Liver (tissue), 8 donors: ENCODE measurements at regions not wholly inside any gene's neighbourhood (a gene's known extent, or its start where the extent isn't known, plus 50 kb on each side); places are given as distances from the start of the nearest gene placed in this dataset.

Experiments used
- DNase-seq: peaks from one replicate; pipeline ENCODE4 v3.0.0-alpha.2; 2017; ENCODE audit warnings: low spot score
- H3K27ac ChIP-seq, 2 donors: one replicate each; pipeline ENCODE4 v1.7.0; 2013; ENCODE audit warnings: inconsistent platforms in 2 of 2, low read length in 2 of 2, control low read depth in 1 of 2, low read depth in 1 of 2, mild to moderate bottlenecking in 1 of 2
- H3K27me3 ChIP-seq, 4 donors: one replicate each; pipeline versions ENCODE4 v1.6.1 to v1.7.0; 2013; ENCODE audit warnings: low read length in 3 of 4, inconsistent platforms in 1 of 4, mild to moderate bottlenecking in 1 of 4, moderate library complexity in 1 of 4; ENCODE audit not compliant: control insufficient read depth in 4 of 4, insufficient read depth in 4 of 4
- H3K36me3 ChIP-seq, 4 donors: one replicate each; pipeline versions ENCODE4 v1.6.1 to v1.7.0; 2013; ENCODE audit warnings: low read length in 3 of 4, mild to moderate bottlenecking in 3 of 4, low read depth in 1 of 4, moderate library complexity in 1 of 4; ENCODE audit not compliant: control insufficient read depth in 4 of 4, insufficient read depth in 3 of 4
- H3K4me1 ChIP-seq, 4 donors: one replicate each; pipeline versions ENCODE4 v1.6.1 to v1.7.0; 2013; ENCODE audit warnings: low read length in 3 of 4, mild to moderate bottlenecking in 3 of 4, moderate library complexity in 1 of 4; ENCODE audit not compliant: control insufficient read depth in 4 of 4, insufficient read depth in 4 of 4
- H3K4me3 ChIP-seq, 3 donors: one replicate each; pipeline versions ENCODE4 v1.6.1 to v1.7.0; 2013; ENCODE audit warnings: low read length in 3 of 3, control low read depth in 1 of 3, low read depth in 1 of 3, mild to moderate bottlenecking in 1 of 3
- H3K9ac ChIP-seq, 2 donors: one replicate each; pipeline ENCODE4 v1.7.0; 2013; ENCODE audit warnings: low read length in 2 of 2, mild to moderate bottlenecking in 2 of 2, moderate library complexity in 2 of 2, control low read depth in 1 of 2, low read depth in 1 of 2
- H3K9me3 ChIP-seq, 4 donors: one replicate each; pipeline versions ENCODE4 v1.6.1 to v1.7.0; 2013; ENCODE audit warnings: low read length in 3 of 4; ENCODE audit not compliant: control insufficient read depth in 4 of 4
- EGR1 ChIP-seq, 2 donors: IDR thresholded peaks; 2 replicates each; pipeline ENCODE4 v1.6.1; 2016 to 2018; ENCODE audit warnings: antibody characterized with exemption in 2 of 2, low read depth in 2 of 2
- FOXA1 ChIP-seq: IDR thresholded peaks from 2 replicates; pipeline ENCODE4 v1.6.1; 2016; ENCODE audit warnings: antibody characterized with exemption
- FOXA2 ChIP-seq: IDR thresholded peaks from 2 replicates; pipeline ENCODE4 v1.6.1; 2016; ENCODE audit warnings: antibody characterized with exemption
- GABPA ChIP-seq, 2 donors: IDR thresholded peaks in 1 of 2; conservative IDR thresholded peaks in 1 of 2; 2 replicates each; pipeline ENCODE4 v1.6.1; 2016; ENCODE audit warnings: antibody characterized with exemption in 2 of 2, mild to moderate bottlenecking in 1 of 2, moderate library complexity in 1 of 2
- HNF4A ChIP-seq, 2 donors: conservative IDR thresholded peaks; 2 replicates each; pipeline ENCODE4 v1.6.1; 2016; ENCODE audit warnings: antibody characterized with exemption in 2 of 2, mild to moderate bottlenecking in 2 of 2
- HNF4G ChIP-seq: IDR thresholded peaks from 2 replicates; pipeline ENCODE4 v1.6.1; 2016; ENCODE audit warnings: antibody characterized with exemption
- JUND ChIP-seq, 2 donors: IDR thresholded peaks; 2 replicates each; pipeline ENCODE4 v1.6.1; 2016; ENCODE audit warnings: antibody characterized with exemption in 2 of 2
- NR2F2 ChIP-seq: IDR thresholded peaks from 2 replicates; pipeline ENCODE4 v1.6.1; 2016; ENCODE audit warnings: antibody characterized with exemption
- RAD21 ChIP-seq, 2 donors: IDR thresholded peaks; 2 replicates each; pipeline ENCODE4 v1.6.1; 2016; ENCODE audit warnings: antibody characterized with exemption in 2 of 2, mild to moderate bottlenecking in 2 of 2
- RXRA ChIP-seq, 2 donors: IDR thresholded peaks; 2 replicates each; pipeline ENCODE4 v1.6.1; 2017 to 2018; ENCODE audit warnings: antibody characterized with exemption in 2 of 2, mild to moderate bottlenecking in 1 of 2
- SP1 ChIP-seq: IDR thresholded peaks from 2 replicates; pipeline ENCODE4 v1.6.1; 2018; ENCODE audit warnings: antibody characterized with exemption, mild to moderate bottlenecking
- TAF1 ChIP-seq: conservative IDR thresholded peaks from 2 replicates; pipeline ENCODE4 v1.6.1; 2016; ENCODE audit warnings: antibody characterized with exemption, mild to moderate bottlenecking
- YY1 ChIP-seq: IDR thresholded peaks from 2 replicates; pipeline ENCODE4 v1.6.1; 2016; ENCODE audit warnings: antibody characterized with exemption, mild to moderate bottlenecking
- WGBS: extraction: QIAGEN DNeasy Blood & Tissue Kit; methylation state at CpG from one replicate; pipeline ENCODE4 v1.1.7; 2013; 5-methylcytosine and 5-hydroxymethylcytosine counted together
- TF ChIP-seq, protein P1 (sequence below): IDR thresholded peaks from 2 replicates; pipeline ENCODE4 v1.6.1; 2016; ENCODE audit warnings: antibody characterized with exemption
- TF ChIP-seq, protein P2 (sequence below): IDR thresholded peaks from 2 replicates; pipeline ENCODE4 v1.6.1; 2016; ENCODE audit warnings: antibody characterized with exemption
- TF ChIP-seq, protein P3 (sequence below): fragments of 150-350 bp; IDR thresholded peaks from 2 replicates; pipeline ENCODE4 v1.5.1; 2017; ENCODE audit warnings: improper control_type of control experiment, low read depth, low read length; ENCODE audit not compliant: missing input control
- TF ChIP-seq, protein P4 (sequence below): IDR thresholded peaks from 2 replicates; pipeline ENCODE4 v1.6.1; 2016; ENCODE audit warnings: antibody characterized with exemption, mild to moderate bottlenecking
- TF ChIP-seq, protein P5 (sequence below): IDR thresholded peaks from 2 replicates; pipeline ENCODE4 v1.6.1; 2016; ENCODE audit warnings: antibody characterized with exemption
- donor health status: healthy.
- donor health status: healthy.
- donor health status: healthy.
- donor health status: healthy.
- donor health status: healthy.

DNA sequence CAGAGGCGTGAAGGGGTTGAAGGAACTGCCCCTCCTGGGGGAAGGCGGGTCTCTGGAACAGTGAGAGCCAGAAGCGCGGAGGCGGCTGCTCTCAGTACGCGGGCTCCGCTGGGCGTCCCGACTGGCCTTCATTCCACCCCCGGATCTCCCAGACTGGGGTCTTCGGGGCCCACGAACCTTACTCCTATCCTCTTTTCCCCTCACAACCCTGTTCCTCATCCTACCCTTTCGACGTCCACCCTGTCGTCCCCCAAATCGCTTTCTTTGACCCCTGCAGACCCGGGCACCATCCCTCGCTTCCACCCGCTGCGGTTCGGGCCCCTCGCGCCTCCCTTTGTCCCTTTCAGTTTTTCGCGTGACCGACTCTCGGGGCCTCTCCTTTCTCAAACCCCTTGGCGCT lies 2114.6 kb downstream of the TP53TG3F start:
- H3K9me3 ChIP-seq = peaks cover 0 to 8% (median 3%) of the 10 kb centered on the region in 4 donors
- peak overlapping the region in 1 of 3 donors; percentile 53 for H3K4me3 ChIP-seq
- DNase-seq = no peak
- H3K9ac ChIP-seq = no peak overlapping the region
- TF ChIP-seq, protein P1, sequence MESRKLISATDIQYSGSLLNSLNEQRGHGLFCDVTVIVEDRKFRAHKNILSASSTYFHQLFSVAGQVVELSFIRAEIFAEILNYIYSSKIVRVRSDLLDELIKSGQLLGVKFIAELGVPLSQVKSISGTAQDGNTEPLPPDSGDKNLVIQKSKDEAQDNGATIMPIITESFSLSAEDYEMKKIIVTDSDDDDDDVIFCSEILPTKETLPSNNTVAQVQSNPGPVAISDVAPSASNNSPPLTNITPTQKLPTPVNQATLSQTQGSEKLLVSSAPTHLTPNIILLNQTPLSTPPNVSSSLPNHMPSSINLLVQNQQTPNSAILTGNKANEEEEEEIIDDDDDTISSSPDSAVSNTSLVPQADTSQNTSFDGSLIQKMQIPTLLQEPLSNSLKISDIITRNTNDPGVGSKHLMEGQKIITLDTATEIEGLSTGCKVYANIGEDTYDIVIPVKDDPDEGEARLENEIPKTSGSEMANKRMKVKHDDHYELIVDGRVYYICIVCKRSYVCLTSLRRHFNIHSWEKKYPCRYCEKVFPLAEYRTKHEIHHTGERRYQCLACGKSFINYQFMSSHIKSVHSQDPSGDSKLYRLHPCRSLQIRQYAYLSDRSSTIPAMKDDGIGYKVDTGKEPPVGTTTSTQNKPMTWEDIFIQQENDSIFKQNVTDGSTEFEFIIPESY = no peak
- TF ChIP-seq, protein P2, sequence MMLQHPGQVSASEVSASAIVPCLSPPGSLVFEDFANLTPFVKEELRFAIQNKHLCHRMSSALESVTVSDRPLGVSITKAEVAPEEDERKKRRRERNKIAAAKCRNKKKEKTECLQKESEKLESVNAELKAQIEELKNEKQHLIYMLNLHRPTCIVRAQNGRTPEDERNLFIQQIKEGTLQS = no peak
- no peak for TF ChIP-seq GABPA (IDR thresholded peaks at IDR 0.05 in 1 of 2, conservative IDR thresholded peaks at IDR 0.05 in 1 of 2)
- TF ChIP-seq, protein P3, sequence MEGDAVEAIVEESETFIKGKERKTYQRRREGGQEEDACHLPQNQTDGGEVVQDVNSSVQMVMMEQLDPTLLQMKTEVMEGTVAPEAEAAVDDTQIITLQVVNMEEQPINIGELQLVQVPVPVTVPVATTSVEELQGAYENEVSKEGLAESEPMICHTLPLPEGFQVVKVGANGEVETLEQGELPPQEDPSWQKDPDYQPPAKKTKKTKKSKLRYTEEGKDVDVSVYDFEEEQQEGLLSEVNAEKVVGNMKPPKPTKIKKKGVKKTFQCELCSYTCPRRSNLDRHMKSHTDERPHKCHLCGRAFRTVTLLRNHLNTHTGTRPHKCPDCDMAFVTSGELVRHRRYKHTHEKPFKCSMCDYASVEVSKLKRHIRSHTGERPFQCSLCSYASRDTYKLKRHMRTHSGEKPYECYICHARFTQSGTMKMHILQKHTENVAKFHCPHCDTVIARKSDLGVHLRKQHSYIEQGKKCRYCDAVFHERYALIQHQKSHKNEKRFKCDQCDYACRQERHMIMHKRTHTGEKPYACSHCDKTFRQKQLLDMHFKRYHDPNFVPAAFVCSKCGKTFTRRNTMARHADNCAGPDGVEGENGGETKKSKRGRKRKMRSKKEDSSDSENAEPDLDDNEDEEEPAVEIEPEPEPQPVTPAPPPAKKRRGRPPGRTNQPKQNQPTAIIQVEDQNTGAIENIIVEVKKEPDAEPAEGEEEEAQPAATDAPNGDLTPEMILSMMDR = no peak
- TF ChIP-seq, protein P4, sequence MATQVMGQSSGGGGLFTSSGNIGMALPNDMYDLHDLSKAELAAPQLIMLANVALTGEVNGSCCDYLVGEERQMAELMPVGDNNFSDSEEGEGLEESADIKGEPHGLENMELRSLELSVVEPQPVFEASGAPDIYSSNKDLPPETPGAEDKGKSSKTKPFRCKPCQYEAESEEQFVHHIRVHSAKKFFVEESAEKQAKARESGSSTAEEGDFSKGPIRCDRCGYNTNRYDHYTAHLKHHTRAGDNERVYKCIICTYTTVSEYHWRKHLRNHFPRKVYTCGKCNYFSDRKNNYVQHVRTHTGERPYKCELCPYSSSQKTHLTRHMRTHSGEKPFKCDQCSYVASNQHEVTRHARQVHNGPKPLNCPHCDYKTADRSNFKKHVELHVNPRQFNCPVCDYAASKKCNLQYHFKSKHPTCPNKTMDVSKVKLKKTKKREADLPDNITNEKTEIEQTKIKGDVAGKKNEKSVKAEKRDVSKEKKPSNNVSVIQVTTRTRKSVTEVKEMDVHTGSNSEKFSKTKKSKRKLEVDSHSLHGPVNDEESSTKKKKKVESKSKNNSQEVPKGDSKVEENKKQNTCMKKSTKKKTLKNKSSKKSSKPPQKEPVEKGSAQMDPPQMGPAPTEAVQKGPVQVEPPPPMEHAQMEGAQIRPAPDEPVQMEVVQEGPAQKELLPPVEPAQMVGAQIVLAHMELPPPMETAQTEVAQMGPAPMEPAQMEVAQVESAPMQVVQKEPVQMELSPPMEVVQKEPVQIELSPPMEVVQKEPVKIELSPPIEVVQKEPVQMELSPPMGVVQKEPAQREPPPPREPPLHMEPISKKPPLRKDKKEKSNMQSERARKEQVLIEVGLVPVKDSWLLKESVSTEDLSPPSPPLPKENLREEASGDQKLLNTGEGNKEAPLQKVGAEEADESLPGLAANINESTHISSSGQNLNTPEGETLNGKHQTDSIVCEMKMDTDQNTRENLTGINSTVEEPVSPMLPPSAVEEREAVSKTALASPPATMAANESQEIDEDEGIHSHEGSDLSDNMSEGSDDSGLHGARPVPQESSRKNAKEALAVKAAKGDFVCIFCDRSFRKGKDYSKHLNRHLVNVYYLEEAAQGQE = no peak
- TF ChIP-seq, protein P5, sequence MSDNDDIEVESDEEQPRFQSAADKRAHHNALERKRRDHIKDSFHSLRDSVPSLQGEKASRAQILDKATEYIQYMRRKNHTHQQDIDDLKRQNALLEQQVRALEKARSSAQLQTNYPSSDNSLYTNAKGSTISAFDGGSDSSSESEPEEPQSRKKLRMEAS = no peak
- TF ChIP-seq RXRA (IDR thresholded peaks at IDR 0.05) = no peak
- no peak for TF ChIP-seq JUND (IDR thresholded peaks at IDR 0.05)
- TF ChIP-seq EGR1 (IDR thresholded peaks at IDR 0.05; ENCODE audit: low read depth in 2 of 2) = no peak
- TF ChIP-seq FOXA2 = no peak
- no peak for TF ChIP-seq HNF4G
- no peak for TF ChIP-seq FOXA1
- no peak for TF ChIP-seq SP1
- no peak for TF ChIP-seq YY1
- TF ChIP-seq HNF4A (conservative IDR thresholded peaks at IDR 0.05) = no peak
- TF ChIP-seq NR2F2 = no peak
- no peak for TF ChIP-seq TAF1
- no peak for TF ChIP-seq RAD21 (IDR thresholded peaks at IDR 0.05)
- 43% methylated on average over 29 of the region's 29 CpGs for WGBS
- no peaks in the 10 kb centered on the region for H3K27me3 ChIP-seq
- H3K4me1 ChIP-seq = no peaks in the 10 kb centered on the region
- no peaks in the 10 kb centered on the region for H3K36me3 ChIP-seq
- no peak overlapping the region for H3K27ac ChIP-seq
